Ovary (tissue), 3 donors: ENCODE measurements at regions not wholly inside any gene's neighbourhood (a gene's known extent, or its start where the extent isn't known, plus 50 kb on each side); places are given as distances from the start of the nearest gene placed in this dataset.

ENCODE experiments used
- CTCF ChIP-seq, 3 donors: fragments of 450-650 bp in 2 of 3; fragments of 200-600 bp in 1 of 3; IDR thresholded peaks; one replicate each; pipeline versions ENCODE4 v1.5.1 to v1.8.0; 2016 to 2022; ENCODE audit warnings: antibody characterized with exemption in 3 of 3, mild to moderate bottlenecking in 1 of 3
- EP300 ChIP-seq: sonication (generic); formaldehyde crosslinking; IDR thresholded peaks from one replicate; pipeline ENCODE4 v1.6.1; 2017; ENCODE audit warnings: antibody characterized with exemption
- POLR2A ChIP-seq: fragments of 450-650 bp; IDR thresholded peaks from one replicate; pipeline ENCODE4 v1.6.1; 2017; ENCODE audit warnings: antibody characterized with exemption, mild to moderate bottlenecking, moderate library complexity
- donor health status: DM: no; HTN: no; CAD: no.

DNA sequence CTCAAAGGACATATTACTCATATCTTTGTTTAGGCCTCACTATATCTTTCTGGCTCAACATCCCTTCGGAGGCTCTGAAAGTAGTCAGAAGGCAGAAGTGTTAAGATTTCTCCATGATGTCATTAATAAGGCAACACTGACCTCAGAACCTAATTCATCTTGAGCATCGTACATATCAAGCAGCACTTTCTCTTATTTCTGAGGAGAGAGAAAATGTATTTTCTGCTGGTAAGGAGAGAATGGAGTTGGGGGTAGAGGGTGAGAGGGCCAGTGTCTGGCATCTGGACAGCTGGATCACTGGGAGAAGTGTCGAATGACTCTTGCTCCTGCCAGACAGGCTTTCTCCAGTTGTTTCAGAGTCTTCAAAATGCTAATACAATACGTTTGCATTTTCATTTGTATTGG is 213.2 kb upstream of the PRICKLE1 start:
- TF ChIP-seq CTCF (IDR thresholded peaks at IDR 0.05), result no peak
- TF ChIP-seq POLR2A, result no peak
- no peak for TF ChIP-seq EP300
